PFSK-1 (cell line): ENCODE measurements at regions not wholly inside any gene's neighbourhood (a gene's known extent, or its start where the extent isn't known, plus 50 kb on each side); places are given as distances from the start of the nearest gene placed in this dataset.

ENCODE experiments used
- POLR2AphosphoS5 ChIP-seq: IDR thresholded peaks from 2 replicates; pipeline ENCODE4 v1.6.1; 2012; ENCODE audit warnings: low read depth, mild to moderate bottlenecking, control low read depth, low read length, moderate library complexity
- SIN3A ChIP-seq: IDR thresholded peaks from 2 replicates; pipeline ENCODE4 v1.6.1; 2012; ENCODE audit warnings: mild to moderate bottlenecking, low read length, moderate library complexity, borderline replicate concordance; ENCODE audit not compliant: insufficient read depth
- TAF1 ChIP-seq: IDR thresholded peaks from 2 replicates; pipeline ENCODE4 v1.6.1; 2012; ENCODE audit warnings: low read length, control low read depth, borderline replicate concordance; ENCODE audit not compliant: insufficient read depth

DNA sequence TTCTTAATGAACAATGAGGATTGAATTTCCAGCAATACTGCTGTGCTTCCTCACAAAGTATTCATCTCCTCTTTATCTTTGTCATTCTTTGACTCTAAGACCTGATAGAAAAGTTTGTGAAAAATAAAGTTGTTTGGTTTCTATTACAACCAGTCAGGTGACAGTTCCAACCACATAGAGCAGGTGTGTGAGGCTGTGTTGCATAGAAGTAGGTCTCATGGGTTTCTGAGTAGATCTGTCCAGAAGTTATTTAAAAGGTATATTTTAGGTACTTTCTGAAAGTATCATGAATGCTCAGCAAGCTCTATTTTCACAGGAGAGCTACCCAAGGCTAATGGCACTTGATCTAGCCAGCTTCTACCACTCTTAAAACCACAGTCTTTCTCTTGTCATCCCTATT lies 637.0 kb downstream of the DNAH5 start:
- TF ChIP-seq POLR2AphosphoS5 (no peak), SIN3A (no peak), TAF1 (no peak)
